Middle frontal gyrus (tissue), 1 donor: ENCODE measurements at regions not wholly inside any gene's neighbourhood (a gene's known extent, or its start where the extent isn't known, plus 50 kb on each side); places are given as distances from the start of the nearest gene placed in this dataset.

Source experiments
- DNase-seq: peaks from one replicate; pipeline ENCODE4 v3.0.0-alpha.2; 2015; ENCODE audit warnings: low spot score; ENCODE audit errors: extremely low spot score

DNA sequence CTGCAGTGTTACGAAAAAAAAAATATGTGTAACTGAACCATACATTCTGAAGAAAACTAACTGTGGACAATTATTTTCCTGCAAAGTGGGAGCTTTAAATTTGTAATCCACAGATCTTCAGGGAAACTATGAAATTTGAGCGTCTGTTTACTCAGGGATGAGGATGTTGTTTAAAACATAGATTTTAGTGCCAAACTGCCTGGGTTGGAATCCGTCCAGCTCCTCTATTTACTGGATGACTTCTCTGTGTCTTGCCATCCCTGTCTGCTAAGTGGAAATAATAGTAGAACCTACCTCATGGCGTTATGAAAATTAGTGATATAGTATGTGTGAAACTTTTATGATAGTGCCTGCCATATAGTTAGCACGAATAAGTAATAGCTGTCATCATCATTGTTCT is 666.5 kb downstream of the SQOR start:
- DNase-seq: no peak

GRCh38 chr15:46301826-46302225 is 667.0 kb downstream of the SQOR start:
- DNase-seq: no peak

DNA sequence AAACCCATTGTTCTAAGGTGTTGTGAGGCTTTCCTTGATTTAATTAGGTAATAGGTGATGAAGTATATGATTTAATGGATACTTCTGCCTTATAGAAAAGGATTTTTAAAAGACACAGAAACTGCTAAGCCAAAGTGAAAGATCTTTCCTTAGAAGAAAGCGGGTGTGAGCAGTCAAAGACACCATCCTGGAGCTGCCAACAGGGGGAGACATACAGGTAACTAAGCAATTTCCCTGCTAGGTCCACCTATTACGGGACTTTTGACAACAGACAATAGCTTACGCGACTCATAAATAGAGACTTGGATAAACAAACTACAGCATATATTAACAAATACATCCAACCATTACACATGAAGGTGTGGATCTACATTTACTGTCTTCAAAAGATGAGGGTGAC is 669.5 kb downstream of the SQOR start:
- no peak for DNase-seq

- DNase-seq: no peak
These were observed 672.9 kb downstream of the SQOR start for GRCh38 chr15:46307746-46308145.

- DNase-seq: no peak
These were observed 675.1 kb downstream of the SQOR start for GRCh38 chr15:46309914-46310313.

DNA sequence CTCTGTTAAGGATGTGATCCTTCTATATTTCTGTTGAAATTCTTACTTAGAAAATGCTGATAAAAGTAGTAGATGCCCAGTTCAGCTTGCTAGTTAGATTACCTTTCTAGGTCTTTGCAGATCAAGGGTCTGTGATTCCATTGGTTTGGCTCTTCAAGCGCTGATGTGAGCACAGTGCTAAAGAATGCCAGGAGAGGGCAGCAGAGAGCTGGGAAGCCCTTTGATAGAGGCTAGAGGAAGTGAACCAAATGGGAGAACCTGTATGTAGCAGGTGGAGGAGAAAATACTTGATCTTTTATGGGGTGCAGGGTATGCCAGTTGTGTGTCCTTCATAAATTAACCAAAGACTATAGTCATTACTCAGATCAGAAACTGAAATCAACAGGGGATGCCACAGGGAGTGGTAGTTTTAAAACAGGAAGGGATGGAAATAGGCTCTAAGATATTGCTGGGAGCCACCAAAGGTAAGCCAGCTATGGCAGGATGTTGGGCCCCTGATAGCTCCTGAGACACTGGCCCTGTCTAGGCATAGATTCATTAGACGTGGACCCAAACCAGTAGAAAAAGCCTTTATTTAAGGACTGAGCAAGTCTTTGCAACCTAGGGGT is 677.4 kb downstream of the SQOR start:
- peak; percentile 65 for DNase-seq

DNA sequence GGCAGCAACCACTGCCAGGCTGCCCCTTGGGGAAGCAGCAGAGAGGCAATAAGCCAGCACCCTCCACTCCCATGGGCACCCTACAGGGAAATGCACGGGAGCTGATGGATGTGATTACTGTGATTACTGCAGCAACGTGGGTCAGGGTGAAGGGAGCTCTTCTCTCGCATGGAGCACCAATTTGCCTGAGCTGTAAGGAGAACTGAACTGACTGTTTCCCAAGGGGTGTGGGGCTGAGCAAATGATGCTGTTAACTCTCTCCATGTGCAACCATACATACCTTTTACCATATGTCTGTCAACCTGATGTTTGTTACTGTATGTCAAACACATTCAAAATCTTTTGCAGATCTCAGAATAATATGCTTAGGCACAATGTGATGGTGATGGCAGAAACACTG is 680.6 kb downstream of the SQOR start:
- no peak for DNase-seq

DNA sequence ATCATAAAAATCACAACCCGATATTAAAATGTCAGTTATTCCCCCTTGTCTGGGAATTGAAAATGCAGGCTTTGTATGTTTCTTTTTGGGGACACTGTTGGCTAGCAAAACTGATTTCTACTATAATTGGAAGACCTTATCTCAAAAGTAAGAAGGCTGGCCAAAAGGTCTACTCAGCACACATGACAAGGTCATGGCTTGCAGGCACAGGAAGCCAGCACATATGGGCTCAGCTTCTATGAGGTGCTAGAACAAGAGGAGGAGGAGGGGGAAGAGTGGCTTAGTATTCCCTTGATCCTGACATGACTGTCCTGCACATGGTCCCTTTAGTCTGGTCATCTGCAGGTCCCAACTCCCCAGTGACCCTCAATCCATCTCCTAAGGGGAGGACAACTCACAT is 681.2 kb downstream of the SQOR start:
- no peak for DNase-seq

DNA sequence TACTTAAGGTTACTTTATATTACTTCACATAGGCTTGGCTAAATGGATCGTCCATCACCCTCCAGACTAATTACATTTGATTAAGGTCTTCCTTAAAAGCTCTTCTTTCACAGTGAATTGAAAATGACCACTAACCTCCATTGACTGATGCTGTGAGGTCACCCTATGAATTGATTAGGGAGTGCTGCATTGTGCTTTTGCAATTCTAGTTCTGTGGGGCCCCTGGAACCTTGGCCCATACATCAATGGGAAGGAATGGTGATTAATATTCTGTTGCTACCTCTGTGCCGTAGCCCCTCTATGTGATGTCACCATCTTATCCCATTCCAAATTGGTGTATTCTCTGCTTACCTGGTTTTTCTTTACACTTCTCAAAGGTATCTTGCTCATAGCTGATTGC is 682.2 kb downstream of the SQOR start:
- DNase-seq: no peak

DNA sequence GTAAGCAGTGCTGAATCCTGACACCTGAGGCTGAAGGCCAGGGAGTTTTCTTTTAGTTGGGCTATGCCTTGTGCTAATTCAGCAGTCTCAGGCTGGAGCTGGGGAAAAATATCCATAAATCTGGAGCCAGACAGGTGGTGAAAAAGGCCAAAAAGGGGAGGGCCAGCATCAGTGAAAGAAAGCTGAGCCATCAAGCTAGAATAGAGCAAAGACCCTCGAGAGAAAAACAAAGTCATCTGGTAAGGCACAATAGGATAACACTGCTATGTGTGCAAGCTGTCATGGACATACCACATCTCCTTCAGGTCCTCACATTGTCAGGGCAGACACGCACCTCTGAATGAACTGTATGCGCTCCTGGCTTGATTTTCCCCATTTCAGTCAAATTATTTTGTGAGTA is 687.9 kb downstream of the SQOR start:
- DNase-seq: no peak

DNA sequence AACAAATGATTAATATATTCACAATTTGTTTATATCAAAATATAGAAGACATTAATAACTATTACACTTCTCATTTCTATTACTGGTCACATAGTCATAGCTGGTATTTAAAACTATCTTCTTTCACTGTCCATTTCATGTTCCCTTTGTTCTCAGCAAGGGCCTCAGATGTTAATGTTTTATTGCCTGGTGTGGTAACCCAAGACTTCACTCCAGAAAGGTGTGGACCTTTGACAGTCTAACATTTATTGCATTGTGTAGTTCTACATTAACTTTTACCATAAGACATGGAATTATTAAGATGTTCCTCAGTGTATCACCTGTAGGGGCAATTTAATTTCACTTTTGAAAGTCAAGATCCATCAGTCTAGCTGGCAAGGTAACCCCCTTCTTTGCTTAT is 691.3 kb downstream of the SQOR start:
- DNase-seq: no peak

GRCh38 chr15:46328821-46329220 is 694.0 kb downstream of the SQOR start:
- DNase-seq: no peak

DNA sequence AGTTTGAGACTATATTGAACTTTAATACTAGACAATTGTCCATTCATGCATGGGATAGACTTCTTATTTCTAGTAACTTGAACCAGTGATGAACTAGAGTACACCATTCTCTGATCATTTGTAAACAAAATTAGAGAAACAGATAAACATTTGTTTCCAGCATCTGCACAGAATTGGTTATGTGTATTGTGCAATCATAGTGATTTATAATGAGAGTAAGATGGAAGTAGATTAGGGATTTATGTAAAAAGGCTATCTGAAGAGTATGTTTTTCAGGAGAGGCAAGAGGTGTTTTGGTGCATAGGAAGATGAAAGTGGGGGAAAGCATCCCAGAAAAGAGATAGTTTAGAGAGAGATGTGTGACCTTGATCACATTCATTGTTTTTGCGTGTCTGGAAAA is 695.0 kb downstream of the SQOR start:
- no peak for DNase-seq

DNA sequence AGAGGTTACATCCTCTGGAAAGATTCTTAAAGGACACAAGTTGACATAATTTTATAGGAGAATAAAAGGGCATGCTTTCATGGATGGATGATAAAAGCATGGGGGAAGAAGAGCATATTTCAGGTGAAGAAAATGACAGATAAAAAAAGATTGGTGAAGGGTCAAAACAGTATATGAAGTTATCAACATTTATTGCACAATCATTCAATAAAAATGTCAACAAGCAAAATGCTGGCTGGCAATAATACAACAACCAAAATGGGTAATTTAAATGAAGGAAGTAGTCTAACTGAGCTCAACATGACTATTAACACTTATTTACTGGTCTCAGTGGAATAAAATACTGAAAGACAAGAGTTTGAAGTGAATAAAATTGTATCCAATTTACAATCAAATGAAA is 696.7 kb downstream of the SQOR start:
- no peak for DNase-seq

DNA sequence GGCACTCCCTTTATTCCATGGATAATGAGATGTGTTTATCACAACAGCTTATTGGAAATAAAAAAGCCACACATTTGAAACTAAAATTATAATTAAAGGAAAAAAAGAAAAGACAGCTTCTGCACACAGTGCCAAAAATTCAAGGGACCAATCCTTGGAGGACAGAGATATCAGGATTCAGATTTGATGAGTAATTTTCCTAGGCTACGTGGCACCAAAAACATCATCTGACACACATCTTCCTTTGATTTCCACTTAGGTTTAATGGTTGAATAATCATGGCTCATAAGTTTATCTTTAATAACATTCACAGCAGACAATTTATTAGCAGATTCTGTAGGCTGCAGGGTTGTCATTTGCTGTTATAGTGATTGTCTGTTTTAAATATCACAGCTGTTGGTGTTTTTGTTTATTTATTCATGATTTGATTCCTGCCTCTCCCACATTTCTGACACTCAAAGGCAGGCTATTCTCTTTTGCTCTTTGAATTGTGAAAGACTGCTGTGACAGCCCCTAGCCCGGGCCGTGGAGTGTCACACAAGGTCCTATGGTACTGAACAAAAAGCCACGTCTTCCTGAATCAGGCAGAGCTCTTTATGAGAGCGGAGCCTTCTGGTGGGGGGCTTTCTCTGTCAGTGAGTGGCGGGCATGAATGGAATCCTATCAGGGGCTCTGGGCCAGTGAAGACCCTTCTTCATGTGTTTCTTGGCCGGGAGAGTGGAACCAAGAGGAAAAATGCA is 708.5 kb downstream of the SQOR start:
- no peak for DNase-seq

DNA sequence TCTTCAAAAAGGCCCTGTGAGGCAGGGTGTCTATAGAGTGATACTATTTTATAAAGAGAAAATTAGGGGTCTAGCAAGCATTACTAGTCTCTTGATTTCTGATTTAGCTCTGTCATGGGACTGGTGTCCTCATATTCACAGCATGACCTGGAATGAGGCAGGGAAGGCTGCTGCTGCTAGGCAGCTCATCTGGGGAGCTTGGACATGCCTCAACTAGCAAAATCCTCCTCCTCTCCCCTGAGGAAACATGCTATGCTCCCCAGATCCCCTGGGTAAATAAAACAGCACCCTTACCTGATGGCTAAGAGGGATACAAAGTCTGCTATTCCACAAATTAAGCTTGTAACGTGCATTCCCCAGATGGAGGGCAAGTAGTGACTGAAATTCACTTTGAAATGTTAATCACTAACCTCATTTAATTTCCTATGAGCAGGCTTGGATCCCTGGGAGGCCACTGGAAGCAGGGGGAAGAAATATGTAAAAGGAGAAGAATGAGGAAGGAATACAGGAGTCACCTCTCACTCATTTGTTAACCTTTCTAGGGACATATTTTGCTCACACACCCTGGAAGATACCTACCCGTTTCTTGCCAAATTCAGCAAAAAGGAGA is 709.4 kb downstream of the SQOR start:
- DNase-seq: no peak

- DNase-seq: no peak
These were observed 710.1 kb downstream of the SQOR start for GRCh38 chr15:46344915-46345314.

DNA sequence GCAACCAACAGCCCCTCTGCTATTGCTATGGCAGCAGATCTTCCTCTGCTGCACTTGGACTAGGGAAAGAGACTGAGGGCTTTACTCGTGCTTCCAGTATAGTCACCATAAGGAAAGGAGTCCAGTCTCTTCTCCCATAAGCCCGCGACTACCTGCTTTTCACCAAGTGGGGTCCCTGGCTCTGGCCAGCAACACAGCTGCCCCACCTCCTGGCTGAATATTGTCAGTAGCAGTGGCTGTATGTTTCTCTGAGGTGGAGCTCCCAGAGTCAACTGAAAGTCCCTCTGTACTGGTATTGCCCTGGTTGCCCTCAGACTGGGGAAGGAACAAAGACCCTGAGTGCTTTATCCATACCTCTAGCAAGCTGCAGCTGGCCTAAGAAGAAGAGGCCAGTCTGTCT is 719.6 kb downstream of the SQOR start:
- DNase-seq: no peak

- DNase-seq: peak; percentile 62
These were observed 730.7 kb downstream of the SQOR start for GRCh38 chr15:46365572-46365971.

DNA sequence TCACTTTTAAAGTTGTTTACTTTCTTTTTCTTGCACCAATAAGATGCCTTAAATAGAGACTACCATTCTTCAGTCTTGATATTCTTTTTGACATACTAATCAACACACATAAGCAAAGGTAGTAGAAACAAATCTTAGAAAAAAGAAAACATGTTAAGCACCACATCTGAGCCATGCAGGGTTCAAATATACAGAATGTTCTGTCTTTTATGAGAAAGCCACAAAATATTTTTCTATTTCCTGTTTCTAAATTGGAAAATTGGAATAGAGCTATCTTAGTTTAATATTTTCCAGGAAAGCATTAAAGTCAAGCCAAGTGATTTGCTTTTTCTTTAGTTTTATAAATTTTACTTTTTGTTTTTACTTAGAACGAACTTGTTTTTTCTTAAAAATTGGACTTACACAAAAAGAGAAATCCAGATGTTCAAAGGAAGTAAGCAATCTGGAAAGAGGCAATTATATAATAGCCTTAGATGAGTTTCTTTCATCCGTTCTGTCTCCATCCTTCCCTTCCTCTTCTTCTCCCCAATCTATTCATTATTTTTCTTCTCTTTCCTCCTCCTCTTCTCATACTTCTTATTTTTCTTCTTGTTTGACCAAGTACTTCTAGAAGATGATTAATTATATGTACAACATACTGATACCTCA is 731.7 kb downstream of the SQOR start:
- no peak for DNase-seq

DNA sequence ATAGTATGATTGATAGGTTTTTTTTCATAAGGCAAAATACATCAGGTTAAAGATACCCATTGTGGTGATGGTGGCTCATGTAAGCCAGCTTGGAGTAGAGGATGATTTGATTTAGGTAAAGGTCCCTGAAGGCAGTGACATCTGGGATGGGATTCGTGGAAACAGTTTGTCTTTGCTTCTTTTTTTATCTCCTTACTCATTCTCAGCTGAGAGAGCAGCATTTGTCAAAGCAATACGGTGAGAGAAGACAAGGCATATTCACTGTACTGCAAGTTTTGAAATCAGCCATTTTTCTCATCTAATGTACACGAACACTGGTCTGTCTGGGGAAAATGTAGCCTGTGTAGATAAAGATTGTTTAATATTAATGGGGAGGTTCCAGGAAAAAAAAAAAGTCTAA is 749.1 kb downstream of the SQOR start:
- no peak for DNase-seq

DNA sequence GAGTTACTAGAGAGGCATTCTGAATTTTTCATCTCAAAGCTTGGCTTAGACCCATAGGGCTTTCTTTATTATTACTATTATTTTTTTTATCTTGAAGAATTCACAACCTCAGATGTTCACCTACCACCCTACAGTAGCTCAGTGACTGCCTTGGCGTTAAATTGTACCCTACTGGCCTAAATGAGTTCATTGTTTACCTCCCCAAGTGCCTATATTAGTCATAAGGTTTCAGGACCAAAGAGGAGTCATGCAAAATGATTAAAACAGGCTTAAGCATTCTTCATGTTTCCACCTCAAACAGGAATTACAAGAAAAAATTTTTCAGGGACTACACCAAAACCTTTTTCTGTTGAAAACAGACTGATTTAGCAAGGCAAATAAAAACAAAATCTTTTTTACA is 751.5 kb downstream of the SQOR start:
- no peak for DNase-seq
